KMS-11 (cell line): ENCODE measurements at regions not wholly inside any gene's neighbourhood (a gene's known extent, or its start where the extent isn't known, plus 50 kb on each side); places are given as distances from the start of the nearest gene placed in this dataset.
A peak's percentile ranks its signal among the peaks of the same experiment; 100 is the strongest.

Experiments
- H2AFZ ChIP-seq: fragments of 200-600 bp; sonication (generic); 2 replicates; pipeline ENCODE4 v1.6.1; 2016; ENCODE audit warnings: antibody characterized with exemption, mixed run types, low read depth
- H3K27ac ChIP-seq: fragments of 200-600 bp; sonication (generic); 2 replicates; pipeline ENCODE4 v1.6.1; 2016; ENCODE audit warnings: mild to moderate bottlenecking, mixed run types
- H3K27me3 ChIP-seq: fragments of 200-600 bp; sonication (generic); 2 replicates; pipeline ENCODE4 v1.6.1; 2017; ENCODE audit warnings: mild to moderate bottlenecking, low read depth, mixed run types, moderate library complexity; ENCODE audit not compliant: insufficient read depth
- H3K36me3 ChIP-seq: fragments of 200-600 bp; sonication (generic); 2 replicates; pipeline ENCODE4 v1.6.1; 2017; ENCODE audit warnings: mild to moderate bottlenecking, mixed run types; ENCODE audit not compliant: insufficient read depth
- H3K4me1 ChIP-seq: fragments of 200-600 bp; sonication (generic); 2 replicates; pipeline ENCODE4 v1.6.1; 2016; ENCODE audit warnings: mild to moderate bottlenecking, low read depth, mixed run types; ENCODE audit not compliant: poor library complexity, severe bottlenecking
- H3K4me2 ChIP-seq: fragments of 200-600 bp; sonication (generic); 2 replicates; pipeline ENCODE4 v1.7.0; 2016; ENCODE audit warnings: mild to moderate bottlenecking, mixed run types
- H3K4me3 ChIP-seq: fragments of 200-600 bp; sonication (generic); IDR thresholded peaks from 2 replicates; pipeline ENCODE4 v1.6.1; 2017; ENCODE audit warnings: low read depth, low read length, mixed read lengths; ENCODE audit not compliant: insufficient read depth
- H3K79me2 ChIP-seq: fragments of 200-600 bp; sonication (generic); 2 replicates; pipeline ENCODE4 v1.6.1; 2016; ENCODE audit warnings: low read depth, mixed run types; ENCODE audit not compliant: insufficient read depth
- H3K9ac ChIP-seq: fragments of 200-600 bp; sonication (generic); 2 replicates; pipeline ENCODE4 v1.6.1; 2016; ENCODE audit warnings: mild to moderate bottlenecking, mixed run types
- H4K20me1 ChIP-seq: fragments of 200-600 bp; sonication (generic); 2 replicates; pipeline ENCODE4 v1.6.1; 2016; ENCODE audit warnings: mild to moderate bottlenecking, mixed run types; ENCODE audit not compliant: insufficient read depth
- CTCF ChIP-seq: fragments of 200-600 bp; sonication (generic); conservative IDR thresholded peaks from 2 replicates; pipeline ENCODE4 v1.6.1; 2017; ENCODE audit warnings: low read depth, mild to moderate bottlenecking, antibody characterized with exemption, low read length, moderate library complexity, mixed read lengths

GRCh38 chr7:130896898-130897514 lies 163.0 kb upstream of the KLF14 start:
- H3K4me3 ChIP-seq: no peak overlapping the region
- no peak overlapping the region for H2AFZ ChIP-seq
- no peak overlapping the region for H3K4me2 ChIP-seq
- H3K9ac ChIP-seq: no peak overlapping the region
- no peaks in the 10 kb centered on the region for H3K36me3 ChIP-seq
- TF ChIP-seq CTCF: peak; percentile 74
- H4K20me1 ChIP-seq: 0 out of 2 replicates have a peak, but pooled peaks cover 5% of the 10 kb centered on the region
- H3K4me1 ChIP-seq: no peaks in the 10 kb centered on the region
- H3K27me3 ChIP-seq: no peaks in the 10 kb centered on the region
- H3K79me2 ChIP-seq: peaks cover 9% of the 10 kb centered on the region; the same call in 1 of the 2 replicates
- no peak overlapping the region for H3K27ac ChIP-seq

GRCh38 chr7:130897515-130898419 lies 163.8 kb upstream of the KLF14 start:
- peaks cover 5% of the 10 kb centered on the region; the same call in 1 of the 2 replicates for H3K79me2 ChIP-seq
- H3K4me3 ChIP-seq: no peak overlapping the region
- no peak overlapping the region for H3K27ac ChIP-seq
- no peaks in the 10 kb centered on the region for H3K27me3 ChIP-seq
- H4K20me1 ChIP-seq: 0 out of 2 replicates have a peak, but pooled peaks cover 5% of the 10 kb centered on the region
- TF ChIP-seq CTCF: no peak
- H3K4me1 ChIP-seq: no peaks in the 10 kb centered on the region
- H3K4me2 ChIP-seq: no peak overlapping the region
- H3K9ac ChIP-seq: no peak overlapping the region
- no peaks in the 10 kb centered on the region for H3K36me3 ChIP-seq
- no peak overlapping the region for H2AFZ ChIP-seq

- H3K9ac ChIP-seq: no peak overlapping the region
- no peaks in the 10 kb centered on the region for H3K4me1 ChIP-seq
These were observed 165.1 kb upstream of the KLF14 start for GRCh38 chr7:130899071-130899560.

More at GRCh38 chr7:130899071-130899560, 165.1 kb upstream of the KLF14 start:
- Histone ChIP-seq H3K27me3 (no peaks in the 10 kb centered on the region), H3K4me2 (no peak overlapping the region), H3K4me3 (no peak overlapping the region), H2AFZ (no peak overlapping the region), H3K27ac (no peak overlapping the region), H3K79me2 (peaks cover 9% of the 10 kb centered on the region; the same call in 1 of the 2 replicates), H3K36me3 (no peaks in the 10 kb centered on the region), H4K20me1 (0 out of 2 replicates have a peak, but pooled peaks cover 5% of the 10 kb centered on the region)
- no peak for TF ChIP-seq CTCF
